ENCODE measurements at regions not wholly inside any gene's neighbourhood (a gene's known extent, or its start where the extent isn't known, plus 50 kb on each side); places are given as distances from the start of the nearest gene placed in this dataset.

- TF ChIP-seq CTCF (IDR thresholded peaks at IDR 0.05) (no peak), POLR2A (IDR thresholded peaks at IDR 0.05) (no peak)
Observed at GRCh38 chr2:12507295-12507694, 209.4 kb upstream of the TRIB2 start.
